NCI-H2107 (cell line): ENCODE measurements at regions not wholly inside any gene's neighbourhood (a gene's known extent, or its start where the extent isn't known, plus 50 kb on each side); places are given as distances from the start of the nearest gene placed in this dataset.

Source experiments
- DNase-seq: peaks from one replicate; lab custom pipeline; 2025; lab: John Stamatoyannopoulos, UW

DNA sequence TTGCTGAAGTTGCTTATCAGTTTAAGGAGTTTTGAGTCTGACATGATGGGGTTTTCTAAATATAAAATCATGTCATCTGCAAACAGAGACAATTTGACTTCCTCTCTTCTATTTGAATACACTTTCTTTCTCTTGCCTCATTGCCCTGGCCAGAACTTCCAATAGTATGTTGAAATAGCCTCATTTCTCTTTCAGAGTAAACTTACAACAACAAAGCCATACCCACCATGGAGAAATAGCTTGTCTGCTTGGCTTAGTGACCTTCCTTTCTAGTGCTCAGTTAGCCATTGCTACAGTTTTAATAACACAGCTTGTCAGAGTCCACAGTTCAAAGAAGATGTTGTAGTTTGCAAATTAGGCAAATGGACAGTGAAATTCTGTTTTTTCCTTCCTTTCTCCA lies 228.0 kb downstream of the ETAA1 start:
- no peak for DNase-seq

DNA sequence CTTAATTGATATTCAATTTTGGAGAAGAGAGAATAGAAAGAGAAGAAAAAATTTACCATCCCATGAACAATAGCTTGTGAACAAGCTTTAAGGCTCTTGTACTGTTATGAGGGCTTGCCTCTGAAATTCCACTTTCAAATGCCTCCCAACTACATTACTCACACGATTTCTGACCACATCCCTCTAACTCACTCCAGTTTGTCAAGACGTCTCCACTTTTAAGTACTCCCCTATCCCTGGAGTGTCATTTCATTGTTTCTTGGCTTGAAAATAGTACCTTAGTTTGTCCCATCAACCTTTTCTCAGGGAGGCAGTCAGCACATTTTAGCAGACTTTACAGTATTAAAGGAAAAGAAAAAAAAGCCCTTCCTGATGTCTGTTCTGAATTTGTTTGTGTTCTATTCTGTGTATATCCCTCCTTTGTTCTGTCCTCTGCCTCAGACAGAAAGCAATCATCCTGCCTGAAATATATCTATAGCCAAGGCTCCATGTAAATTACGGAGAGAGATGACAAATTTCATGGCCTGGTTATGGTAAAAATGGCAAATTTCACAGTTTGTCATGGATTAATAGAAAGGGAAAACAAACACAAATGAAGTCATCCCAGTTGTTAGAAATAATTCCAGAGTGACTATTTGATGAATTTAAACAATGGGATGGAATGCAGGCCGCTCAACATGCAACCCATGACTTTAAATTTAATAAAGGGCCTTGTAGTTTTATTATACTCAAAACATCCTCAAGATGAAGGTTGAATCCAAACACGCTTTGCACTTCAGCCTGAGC lies 228.8 kb downstream of the ETAA1 start:
- no peak for DNase-seq

DNA sequence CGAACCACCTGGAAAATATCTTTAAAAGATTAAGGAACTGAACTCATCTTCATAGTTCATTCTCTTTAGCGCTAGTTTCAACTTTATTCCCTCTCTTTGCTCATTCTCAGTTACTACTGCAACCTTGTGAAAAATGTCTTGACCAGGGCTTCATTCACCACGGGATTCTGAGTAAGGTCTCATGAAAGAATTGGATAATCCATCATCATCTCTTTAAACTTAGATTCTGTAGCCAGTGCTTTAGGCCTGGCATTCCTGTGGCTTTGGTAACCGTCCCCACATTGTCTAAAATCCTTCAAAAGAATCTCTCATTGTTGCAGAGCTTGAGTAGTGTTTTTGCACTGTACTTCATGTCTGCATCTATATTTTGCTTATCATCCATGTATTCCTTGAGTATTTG lies 229.5 kb downstream of the ETAA1 start:
- DNase-seq: no peak

DNA sequence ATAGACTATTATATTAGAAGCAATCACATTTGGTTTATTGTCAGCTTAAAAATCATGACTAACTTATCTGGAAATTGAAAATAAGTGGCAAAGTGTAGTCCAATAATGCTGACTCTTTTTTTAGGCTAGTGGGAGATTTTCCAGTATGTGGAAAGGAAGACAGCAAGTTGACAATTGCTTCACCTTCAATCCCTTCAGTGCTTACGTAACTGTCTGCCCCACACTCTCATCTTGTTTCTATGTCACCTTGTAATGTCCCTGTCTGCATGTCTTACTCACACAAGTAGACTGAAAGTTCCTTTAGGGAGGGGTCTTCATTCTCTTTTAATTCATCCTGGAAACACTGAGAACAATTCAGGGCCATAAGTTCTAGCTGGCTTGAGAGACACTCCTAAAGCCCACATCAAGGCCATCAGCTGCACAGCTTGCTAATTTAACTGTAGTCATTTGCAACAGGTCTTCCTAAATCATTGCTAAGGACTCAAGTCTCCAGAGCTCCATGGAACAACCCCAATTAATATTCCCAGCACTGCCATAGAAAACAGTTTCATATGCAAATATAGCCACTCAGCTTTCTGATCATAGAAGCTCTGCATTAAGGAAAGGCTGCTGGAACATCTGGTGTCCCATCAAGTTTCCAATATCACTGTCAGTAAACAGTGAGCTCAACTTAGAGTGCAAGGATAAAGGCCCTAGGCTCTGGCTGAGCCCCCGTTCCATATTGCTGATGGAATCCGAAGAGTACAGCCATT lies 230.5 kb downstream of the ETAA1 start:
- no peak for DNase-seq

DNA sequence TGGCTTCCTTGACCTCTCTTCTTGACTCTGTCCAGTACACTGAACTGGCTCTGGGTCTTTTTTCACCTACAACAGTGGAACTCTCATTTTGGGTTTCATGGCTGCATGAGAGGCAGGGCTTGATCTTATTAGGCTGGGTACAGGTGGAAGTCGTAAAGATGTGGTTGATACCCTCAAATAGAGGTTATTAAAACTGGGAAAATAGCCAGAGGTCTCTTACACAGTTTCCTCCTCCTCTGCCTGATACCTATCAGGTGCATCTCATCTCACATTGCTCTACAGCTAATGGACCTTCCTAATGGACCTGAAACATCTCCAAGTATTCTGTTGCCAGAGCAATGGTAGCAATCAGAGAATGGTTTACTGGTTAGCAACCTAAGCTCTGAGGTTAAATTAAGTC lies 231.8 kb downstream of the ETAA1 start:
- no peak for DNase-seq

DNA sequence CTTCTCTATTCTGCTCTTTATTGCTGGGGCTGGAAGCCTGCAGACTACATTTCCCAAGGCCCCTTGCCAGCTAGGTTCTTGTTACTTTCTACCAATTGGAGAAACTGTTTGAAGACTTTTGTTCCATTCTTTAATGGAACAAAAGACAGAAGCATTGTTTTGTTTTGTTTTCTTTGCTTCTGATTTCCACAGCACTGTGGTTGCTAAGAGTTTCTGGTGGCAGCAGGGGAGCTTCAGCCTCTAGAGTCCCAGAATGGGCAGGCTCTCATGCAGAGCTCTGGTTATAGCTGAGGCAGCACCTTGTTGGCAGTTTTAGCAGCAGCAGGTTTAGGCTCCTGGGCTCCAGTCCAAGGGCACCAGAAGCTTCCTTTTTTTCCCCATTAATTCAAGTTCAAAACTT lies 234.3 kb downstream of the ETAA1 start:
- DNase-seq: no peak

GRCh38 chr2:67633212-67633856 lies 236.2 kb downstream of the ETAA1 start:
- DNase-seq: no peak

DNA sequence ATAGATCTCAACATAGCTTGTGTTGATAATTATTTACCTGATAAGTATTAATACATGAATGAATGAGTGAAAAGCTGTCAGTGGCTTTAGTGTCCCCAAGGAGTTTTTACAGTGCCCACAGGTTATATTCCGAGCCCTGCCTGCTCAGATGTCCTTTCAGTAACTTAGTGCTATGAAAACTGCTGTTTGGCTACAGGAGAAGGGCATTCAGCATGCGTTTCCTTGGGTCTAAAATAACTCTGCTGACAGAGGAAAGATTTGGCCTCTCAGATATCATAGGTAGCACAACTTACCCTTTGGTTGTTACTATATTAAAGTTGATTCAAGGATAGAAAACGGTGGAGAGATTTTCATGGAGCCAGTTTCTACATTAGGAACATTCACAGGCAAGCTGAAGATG lies 241.0 kb downstream of the ETAA1 start:
- DNase-seq: no peak

DNA sequence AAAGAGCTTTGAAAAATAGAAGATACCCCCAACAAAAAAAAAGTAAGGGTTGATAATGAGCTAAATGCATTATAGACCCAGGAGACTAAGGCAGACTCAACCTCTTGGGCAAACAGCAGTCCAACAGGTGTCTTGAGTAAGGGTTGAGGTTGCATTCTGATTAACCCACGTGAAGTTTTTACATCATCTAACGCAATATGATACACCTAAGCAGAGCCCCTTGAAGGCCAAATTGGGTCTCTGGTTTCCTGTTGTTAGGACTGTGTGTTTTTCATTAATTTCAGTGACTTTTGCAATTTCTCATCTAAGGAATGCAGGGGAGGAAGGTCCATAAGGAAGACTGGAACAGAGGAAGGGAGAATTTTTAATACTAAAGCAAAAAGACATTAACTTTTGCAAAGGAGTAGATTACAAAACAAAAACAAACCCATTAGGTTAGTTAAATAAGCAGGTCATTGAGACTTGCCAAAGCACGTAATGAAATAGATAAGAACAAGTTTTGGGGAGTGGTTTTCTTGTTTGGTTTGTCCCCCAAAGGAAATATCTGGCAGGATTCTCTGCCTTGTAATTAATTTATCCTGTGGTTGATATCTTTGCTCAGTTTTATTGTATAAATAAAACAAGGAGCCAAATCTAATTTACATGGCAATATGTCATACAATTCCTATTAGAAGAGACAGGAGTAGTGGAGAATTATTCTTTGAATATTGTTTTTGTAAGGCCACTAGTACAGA lies 244.3 kb downstream of the ETAA1 start:
- DNase-seq: no peak

DNA sequence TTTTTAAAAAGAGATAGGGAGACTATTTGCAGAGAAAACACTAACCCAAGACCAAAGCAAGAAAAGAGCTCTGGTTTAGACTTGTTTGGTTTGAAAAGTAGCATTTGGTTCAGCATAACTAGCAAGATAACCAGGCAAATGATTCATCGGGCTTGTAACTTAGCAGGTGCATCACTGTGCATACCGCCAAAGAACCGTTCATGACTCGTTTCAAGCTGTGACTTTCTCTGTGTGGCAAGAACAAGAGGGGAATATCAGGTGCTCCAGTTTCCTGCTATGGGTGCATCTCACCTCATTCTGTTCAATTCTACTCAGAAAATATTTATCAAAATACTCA lies 244.9 kb downstream of the ETAA1 start:
- no peak for DNase-seq

GRCh38 chr2:67642961-67643360 lies 245.8 kb downstream of the ETAA1 start:
- DNase-seq: no peak

GRCh38 chr2:67645280-67646138 lies 248.4 kb downstream of the ETAA1 start:
- no peak for DNase-seq

DNA sequence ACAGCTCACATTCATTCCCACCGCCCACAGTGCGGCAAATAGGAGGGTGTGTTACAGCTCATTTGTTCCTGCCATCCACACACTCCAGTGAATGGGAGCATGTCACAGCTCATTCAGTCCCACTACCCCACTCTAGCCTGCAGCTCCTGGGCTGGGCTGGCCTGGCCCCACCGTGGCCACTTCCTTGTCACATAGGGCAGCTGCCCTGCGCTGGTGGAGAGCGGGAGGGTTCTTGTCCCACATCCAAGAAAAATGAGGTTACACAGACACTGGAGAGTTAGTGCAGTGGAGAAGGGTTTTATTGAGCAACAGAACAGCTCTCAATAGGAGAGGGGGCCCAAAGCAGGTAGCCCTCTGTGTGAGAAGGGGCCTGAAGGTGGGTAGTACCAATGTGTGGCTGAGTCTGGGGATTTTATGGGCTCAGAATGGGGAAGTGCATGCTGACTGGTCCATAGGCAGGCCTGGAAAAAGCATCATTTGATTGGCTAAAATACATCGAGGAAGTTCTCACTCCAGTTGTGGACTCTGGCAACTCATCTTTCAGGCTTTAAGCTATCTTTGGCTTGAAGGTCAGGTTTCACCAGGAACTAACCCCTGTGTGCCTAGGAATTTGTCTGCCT lies 249.7 kb downstream of the ETAA1 start:
- DNase-seq: no peak

DNA sequence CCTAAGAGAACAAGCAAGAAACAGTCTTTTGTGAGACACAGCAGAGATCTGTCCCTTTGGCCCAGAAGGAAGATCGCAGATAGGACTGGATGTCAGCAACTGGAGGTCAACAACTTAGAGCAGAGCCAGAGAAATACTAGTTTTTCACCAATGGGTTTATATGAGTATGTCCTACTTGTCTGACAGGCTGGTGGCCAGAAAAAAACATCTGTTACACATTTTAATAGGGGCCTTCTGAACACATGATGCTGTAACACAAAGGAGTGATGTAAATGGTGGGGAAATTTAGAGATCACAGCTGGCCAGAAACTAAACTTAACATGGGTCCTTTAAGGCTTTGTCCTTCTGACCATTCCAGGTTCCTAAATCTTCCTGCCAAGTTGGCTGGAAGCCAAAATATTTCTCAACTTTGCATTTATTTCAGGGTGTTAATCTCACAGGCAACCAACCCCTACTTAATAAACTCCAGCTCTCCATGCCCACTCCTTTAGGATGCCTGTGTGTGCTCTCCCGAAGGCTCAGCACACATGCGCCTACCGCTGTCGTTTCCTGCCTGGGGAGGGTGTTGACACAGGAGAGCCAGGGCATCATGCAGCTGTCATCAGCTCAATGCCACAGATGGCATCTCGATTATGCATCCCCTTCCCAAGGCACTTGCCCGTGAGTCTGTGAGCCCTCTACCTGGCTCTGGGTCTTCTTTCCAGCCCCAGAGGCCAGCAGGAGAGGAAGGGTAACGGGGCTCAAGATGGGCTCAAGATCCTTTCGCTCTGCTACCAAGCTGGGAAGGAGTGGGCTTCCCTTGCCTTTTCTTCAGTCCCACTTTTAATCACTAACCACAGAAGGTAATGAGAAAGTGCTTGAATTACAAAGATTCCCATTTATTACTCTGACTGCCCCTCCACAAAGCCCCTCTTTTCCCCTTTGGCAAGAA lies 252.5 kb downstream of the ETAA1 start:
- no peak for DNase-seq

GRCh38 chr2:67650291-67651133 lies 253.4 kb downstream of the ETAA1 start:
- no peak for DNase-seq

DNA sequence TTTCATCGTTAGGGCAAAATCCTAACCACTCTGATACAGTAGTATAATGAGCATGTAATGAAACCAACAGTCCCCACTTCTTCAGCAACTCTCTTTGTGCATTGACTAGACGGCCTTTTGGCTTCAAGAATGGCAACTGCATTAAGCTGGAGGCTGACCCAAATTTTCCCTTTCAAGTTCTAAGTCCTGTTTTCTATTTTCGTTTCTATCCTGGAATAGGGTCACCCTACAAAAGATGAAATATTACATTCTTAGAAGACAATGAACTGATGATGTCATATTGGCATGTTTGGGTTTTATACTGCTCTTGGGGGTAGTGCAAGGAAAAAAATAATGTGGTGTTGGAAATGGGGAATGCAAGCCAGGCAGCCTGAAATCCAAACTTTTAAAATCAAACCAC lies 254.4 kb downstream of the ETAA1 start:
- no peak for DNase-seq

DNA sequence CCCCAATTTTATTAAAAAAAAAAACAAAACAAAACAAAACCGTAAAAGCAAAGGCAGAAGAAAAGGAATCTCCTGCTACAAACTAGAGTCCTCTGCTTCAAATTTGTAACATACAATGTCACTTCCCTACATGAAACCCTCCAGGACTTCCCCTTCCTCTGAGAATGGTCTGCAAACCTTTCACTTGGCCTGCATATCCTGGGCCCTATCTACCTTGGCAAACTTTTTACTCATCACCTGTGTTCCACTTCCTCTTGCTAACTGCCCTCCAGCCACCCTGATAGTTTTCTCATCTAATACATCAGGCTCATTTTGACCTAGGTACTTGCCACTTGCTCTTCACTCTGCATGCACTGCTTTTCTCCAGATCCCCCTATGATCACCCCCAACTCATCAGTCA lies 255.5 kb downstream of the ETAA1 start:
- no peak for DNase-seq

DNA sequence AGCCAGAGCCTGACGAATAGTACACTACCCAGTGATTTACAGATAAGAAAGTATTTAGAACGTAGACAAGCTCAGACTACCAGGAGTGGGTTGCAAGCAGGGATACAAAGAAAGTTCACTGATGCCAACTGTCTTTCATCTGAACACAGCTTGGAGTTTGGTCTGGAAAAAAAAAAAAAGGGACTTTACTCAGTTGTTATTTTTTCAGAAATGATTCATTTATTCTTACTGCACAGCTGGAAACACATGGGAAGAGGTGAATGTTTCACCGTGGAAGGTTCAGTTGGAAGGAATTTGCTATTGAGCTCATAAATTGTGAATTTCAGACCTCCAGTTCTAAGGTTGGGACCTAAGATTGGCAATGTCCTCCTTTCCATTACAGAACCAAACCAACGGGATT lies 259.7 kb downstream of the ETAA1 start:
- DNase-seq: no peak

DNA sequence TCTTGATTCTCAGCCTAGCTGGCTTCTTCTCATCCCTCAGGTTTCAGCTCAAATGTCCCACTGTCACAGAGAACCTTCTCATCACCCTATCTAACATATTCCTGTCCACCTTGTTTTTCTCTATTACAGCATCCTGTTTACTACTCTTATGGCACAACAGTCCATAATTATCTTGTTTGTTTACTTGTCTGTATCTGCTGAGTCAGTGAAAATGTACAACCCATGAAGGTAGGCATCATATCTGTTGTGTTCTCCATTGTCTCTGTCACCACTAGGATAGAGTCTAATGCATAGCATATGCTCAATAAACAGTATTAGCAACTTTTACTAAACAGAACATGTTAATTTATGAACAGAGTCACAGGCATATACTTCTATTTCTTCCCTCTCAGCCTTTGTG lies 261.7 kb downstream of the ETAA1 start:
- no peak for DNase-seq
